ENCODE measurements at regions not wholly inside any gene's neighbourhood (a gene's known extent, or its start where the extent isn't known, plus 50 kb on each side); places are given as distances from the start of the nearest gene placed in this dataset.

DNA sequence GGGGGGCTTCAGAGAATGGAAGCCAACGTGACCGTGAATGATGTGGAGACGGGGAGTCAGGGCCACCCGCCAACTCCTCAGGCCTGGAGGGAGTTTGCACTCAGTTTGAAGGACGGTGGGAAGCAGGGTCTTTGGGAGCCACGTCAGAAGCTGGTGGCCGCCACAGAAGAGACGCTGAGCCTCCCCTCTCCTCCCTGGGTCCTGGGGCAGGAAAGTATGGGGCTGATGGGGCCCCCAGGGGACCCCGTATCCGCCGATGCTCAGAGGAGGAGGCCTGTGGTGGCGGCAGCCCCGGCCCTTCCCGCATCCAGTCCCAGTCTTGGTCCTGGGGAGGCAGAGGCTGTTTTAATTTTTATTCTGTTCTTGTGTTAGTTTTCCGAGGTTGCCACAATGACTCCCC is 188.6 kb upstream of the C1orf174 start:
- DNase-seq (no peak), ATAC-seq (ENCODE audit: insufficient read depth, low read depth) (no peak)
- Histone ChIP-seq H3K4me2 (ENCODE audit: insufficient read depth, low read length) (no peak overlapping the region), H4K20me1 (ENCODE audit: insufficient read depth, low read length) (no peaks in the 10 kb centered on the region), H2AFZ (ENCODE audit: low read depth, low read length) (no peak overlapping the region), H3K4me1 (ENCODE audit: insufficient read depth, low read length) (no peaks in the 10 kb centered on the region), H3K36me3 (ENCODE audit: insufficient read depth, low read length) (no peaks in the 10 kb centered on the region), H3K9ac (ENCODE audit: low read depth, low read length) (no peak overlapping the region), H3K9me3 (ENCODE audit: insufficient read depth, low read length, severe bottlenecking) (peaks cover 12% of the 10 kb centered on the region), H3K79me2 (ENCODE audit: insufficient read depth, low read length) (no peaks in the 10 kb centered on the region), H3K27me3 (ENCODE audit: insufficient read depth, low read length, poor library complexity) (peaks cover 4% of the 10 kb centered on the region), H3K27ac (ENCODE audit: low read length) (no peak overlapping the region), H3K4me3 (ENCODE audit: low read depth in 1 of 2, low read length in 2 of 2) (no peak overlapping the region)
- TF ChIP-seq EZH2 (IDR thresholded peaks at IDR 0.05; ENCODE audit: borderline replicate concordance, low read depth, low read length, severe bottlenecking) = no peak
- TF ChIP-seq, protein P1, sequence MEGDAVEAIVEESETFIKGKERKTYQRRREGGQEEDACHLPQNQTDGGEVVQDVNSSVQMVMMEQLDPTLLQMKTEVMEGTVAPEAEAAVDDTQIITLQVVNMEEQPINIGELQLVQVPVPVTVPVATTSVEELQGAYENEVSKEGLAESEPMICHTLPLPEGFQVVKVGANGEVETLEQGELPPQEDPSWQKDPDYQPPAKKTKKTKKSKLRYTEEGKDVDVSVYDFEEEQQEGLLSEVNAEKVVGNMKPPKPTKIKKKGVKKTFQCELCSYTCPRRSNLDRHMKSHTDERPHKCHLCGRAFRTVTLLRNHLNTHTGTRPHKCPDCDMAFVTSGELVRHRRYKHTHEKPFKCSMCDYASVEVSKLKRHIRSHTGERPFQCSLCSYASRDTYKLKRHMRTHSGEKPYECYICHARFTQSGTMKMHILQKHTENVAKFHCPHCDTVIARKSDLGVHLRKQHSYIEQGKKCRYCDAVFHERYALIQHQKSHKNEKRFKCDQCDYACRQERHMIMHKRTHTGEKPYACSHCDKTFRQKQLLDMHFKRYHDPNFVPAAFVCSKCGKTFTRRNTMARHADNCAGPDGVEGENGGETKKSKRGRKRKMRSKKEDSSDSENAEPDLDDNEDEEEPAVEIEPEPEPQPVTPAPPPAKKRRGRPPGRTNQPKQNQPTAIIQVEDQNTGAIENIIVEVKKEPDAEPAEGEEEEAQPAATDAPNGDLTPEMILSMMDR (IDR thresholded peaks at IDR 0.05; ENCODE audit: borderline replicate concordance, extremely low read depth, low read length, poor library complexity, severe bottlenecking) = no peak

DNA sequence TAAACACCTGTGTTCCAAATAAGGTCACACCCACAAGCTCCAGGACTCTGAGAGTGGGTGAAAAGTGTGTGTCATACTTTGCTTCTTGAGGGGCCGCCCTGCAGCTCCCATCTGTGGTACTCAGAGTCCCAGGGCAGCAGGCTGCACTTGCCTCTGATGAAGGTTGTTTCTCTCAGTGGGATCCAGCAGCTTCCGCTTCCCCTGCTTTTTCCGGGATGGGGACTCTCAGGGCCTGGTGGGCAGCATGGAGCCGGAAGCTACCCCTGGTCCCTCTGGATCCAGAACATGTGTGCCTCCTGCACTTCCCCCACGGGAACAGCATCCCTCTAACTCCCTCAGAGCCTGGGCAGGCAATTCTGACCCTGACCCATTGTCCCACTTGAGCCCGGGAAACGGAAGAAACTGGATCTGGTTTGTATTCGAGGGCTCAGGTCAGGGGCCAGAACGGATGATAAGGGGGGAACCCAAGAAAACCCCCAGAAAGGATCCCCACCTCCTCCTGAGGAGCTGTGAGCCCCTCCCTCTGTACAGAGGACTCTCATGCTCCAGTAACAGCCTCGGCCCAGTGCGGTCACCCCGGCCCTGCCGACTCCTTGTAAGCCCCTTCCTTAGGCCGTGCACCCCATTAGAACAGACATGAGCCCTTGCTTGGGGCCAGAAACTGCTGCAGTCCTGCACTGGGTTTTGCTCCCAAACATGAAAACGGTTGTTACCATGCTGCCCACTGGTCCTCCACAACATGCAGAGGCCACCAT is 189.5 kb upstream of the C1orf174 start:
- Histone ChIP-seq H3K27me3 (ENCODE audit: insufficient read depth, low read length, poor library complexity) (peaks cover 4% of the 10 kb centered on the region), H3K27ac (ENCODE audit: low read length) (no peak overlapping the region), H2AFZ (ENCODE audit: low read depth, low read length) (no peak overlapping the region), H3K9me3 (ENCODE audit: insufficient read depth, low read length, severe bottlenecking) (peaks cover 12% of the 10 kb centered on the region), H3K36me3 (ENCODE audit: insufficient read depth, low read length) (no peaks in the 10 kb centered on the region), H4K20me1 (ENCODE audit: insufficient read depth, low read length) (no peaks in the 10 kb centered on the region), H3K9ac (ENCODE audit: low read depth, low read length) (no peak overlapping the region), H3K4me1 (ENCODE audit: insufficient read depth, low read length) (no peaks in the 10 kb centered on the region), H3K4me3 (ENCODE audit: low read depth in 1 of 2, low read length in 2 of 2) (no peak overlapping the region), H3K79me2 (ENCODE audit: insufficient read depth, low read length) (no peaks in the 10 kb centered on the region), H3K4me2 (ENCODE audit: insufficient read depth, low read length) (no peak overlapping the region)
- ATAC-seq (ENCODE audit: insufficient read depth, low read depth) (no peak), DNase-seq (no peak)
- no peak for TF ChIP-seq EZH2 (IDR thresholded peaks at IDR 0.05; ENCODE audit: borderline replicate concordance, low read depth, low read length, severe bottlenecking)
- TF ChIP-seq, protein P1 (IDR thresholded peaks at IDR 0.05; ENCODE audit: borderline replicate concordance, extremely low read depth, low read length, poor library complexity, severe bottlenecking) = no peak

DNA sequence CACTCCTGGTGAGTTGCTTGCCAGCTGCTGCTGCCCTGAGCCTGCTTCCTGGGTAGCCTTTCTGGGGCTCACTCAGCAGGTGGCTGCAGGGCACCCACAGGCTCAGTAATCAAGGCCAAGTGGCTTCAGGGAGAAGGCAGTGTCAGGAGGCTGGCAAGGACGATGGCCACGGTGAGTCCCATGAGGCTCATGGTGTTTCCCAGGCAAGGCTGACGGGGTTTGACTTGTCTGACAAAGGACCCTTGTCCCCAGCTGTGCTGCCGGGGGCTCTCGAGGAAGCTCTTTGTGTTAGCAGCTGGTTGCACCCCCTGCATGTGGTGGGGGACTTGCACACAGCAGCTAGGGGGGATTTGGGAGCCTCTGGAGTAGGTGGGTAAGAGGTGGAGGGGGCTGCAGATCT is 190.5 kb upstream of the C1orf174 start:
- H3K4me2 ChIP-seq (ENCODE audit: insufficient read depth, low read length) = no peak overlapping the region
- no peak overlapping the region for H3K4me3 ChIP-seq (ENCODE audit: low read depth in 1 of 2, low read length in 2 of 2)
- H3K9me3 ChIP-seq (ENCODE audit: insufficient read depth, low read length, severe bottlenecking) = peaks cover 12% of the 10 kb centered on the region
- no peaks in the 10 kb centered on the region for H3K36me3 ChIP-seq (ENCODE audit: insufficient read depth, low read length)
- no peak for ATAC-seq (ENCODE audit: insufficient read depth, low read depth)
- DNase-seq = no peak
- no peak for TF ChIP-seq EZH2 (IDR thresholded peaks at IDR 0.05; ENCODE audit: borderline replicate concordance, low read depth, low read length, severe bottlenecking)
- TF ChIP-seq, protein P1 (IDR thresholded peaks at IDR 0.05; ENCODE audit: borderline replicate concordance, extremely low read depth, low read length, poor library complexity, severe bottlenecking) = no peak
- H3K27me3 ChIP-seq (ENCODE audit: insufficient read depth, low read length, poor library complexity) = peaks cover 4% of the 10 kb centered on the region
- H4K20me1 ChIP-seq (ENCODE audit: insufficient read depth, low read length) = no peaks in the 10 kb centered on the region
- H3K79me2 ChIP-seq (ENCODE audit: insufficient read depth, low read length) = no peaks in the 10 kb centered on the region
- H3K9ac ChIP-seq (ENCODE audit: low read depth, low read length) = no peak overlapping the region
- H3K27ac ChIP-seq (ENCODE audit: low read length) = no peak overlapping the region
- no peak overlapping the region for H2AFZ ChIP-seq (ENCODE audit: low read depth, low read length)
- no peaks in the 10 kb centered on the region for H3K4me1 ChIP-seq (ENCODE audit: insufficient read depth, low read length)

All from DND-41 (cell line).